Parathyroid adenoma (tissue), 2 donors: ENCODE measurements at regions not wholly inside any gene's neighbourhood (a gene's known extent, or its start where the extent isn't known, plus 50 kb on each side); places are given as distances from the start of the nearest gene placed in this dataset.

Source experiments
- H2AFZ ChIP-seq: fragments of 300-600 bp; sonication (generic); one replicate; pipeline ENCODE4 v1.7.0; 2017; ENCODE audit warnings: antibody characterized with exemption, mild to moderate bottlenecking
- H3K27ac ChIP-seq: fragments of 300-600 bp; sonication (generic); one replicate; pipeline ENCODE4 v1.7.0; 2017
- H3K27me3 ChIP-seq: fragments of 300-600 bp; sonication (generic); one replicate; pipeline ENCODE4 v1.7.0; 2017; ENCODE audit warnings: low read length; ENCODE audit not compliant: control insufficient read depth, insufficient read depth
- H3K36me3 ChIP-seq: fragments of 300-600 bp; sonication (generic); one replicate; pipeline ENCODE4 v1.7.0; 2017; ENCODE audit warnings: low read length; ENCODE audit not compliant: control insufficient read depth, insufficient read depth
- H3K4me1 ChIP-seq: fragments of 300-600 bp; sonication (generic); one replicate; pipeline ENCODE4 v1.7.0; 2017; ENCODE audit warnings: control low read depth
- H3K4me2 ChIP-seq: fragments of 300-600 bp; sonication (generic); one replicate; pipeline ENCODE4 v1.7.0; 2017; ENCODE audit warnings: low read length
- H3K4me3 ChIP-seq: fragments of 300-600 bp; sonication (generic); one replicate; pipeline ENCODE4 v1.7.0; 2017; ENCODE audit warnings: low read depth, low read length
- H3K79me2 ChIP-seq: fragments of 300-600 bp; sonication (generic); one replicate; pipeline ENCODE4 v1.7.0; 2017; ENCODE audit warnings: control low read depth
- H3K9ac ChIP-seq: fragments of 300-600 bp; sonication (generic); one replicate; pipeline ENCODE4 v1.7.0; 2017; ENCODE audit warnings: mild to moderate bottlenecking
- H3K9me3 ChIP-seq: fragments of 300-600 bp; sonication (generic); one replicate; pipeline ENCODE4 v1.7.0; 2017; ENCODE audit warnings: low read length; ENCODE audit not compliant: control insufficient read depth
- TF ChIP-seq, protein P1 (sequence below): fragments of 300-600 bp; sonication (generic); IDR thresholded peaks from one replicate; pipeline ENCODE4 v1.7.0; 2017; ENCODE audit warnings: antibody characterized with exemption, mild to moderate bottlenecking
- donor health status: primary hyperparathyroidism.

DNA sequence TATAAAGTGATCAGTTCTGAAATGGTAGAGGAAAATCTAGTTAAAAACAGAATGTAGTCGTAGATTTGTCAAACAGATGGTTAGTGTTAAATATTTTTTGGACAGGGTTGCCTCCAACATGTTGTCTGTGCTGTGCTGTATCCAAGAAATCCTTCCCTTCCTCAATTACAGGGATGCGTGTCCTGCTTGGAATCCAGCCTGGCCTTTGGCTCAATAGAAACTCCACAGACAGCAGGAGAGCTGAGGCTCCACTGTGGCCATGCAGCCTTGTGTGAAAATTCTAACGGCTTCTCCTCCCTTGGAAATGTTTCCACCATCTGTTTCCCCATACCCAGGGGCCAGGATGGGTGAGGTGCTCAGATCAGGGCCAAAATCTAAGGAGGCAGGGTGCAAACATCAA, 67.7 kb upstream of the USP29 start:
- Histone ChIP-seq H3K9me3 (no peaks in the 10 kb centered on the region), H3K36me3 (no peaks in the 10 kb centered on the region), H3K4me3 (no peak overlapping the region), H3K4me1 (no peaks in the 10 kb centered on the region), H3K79me2 (no peaks in the 10 kb centered on the region), H3K9ac (no peak overlapping the region), H3K27me3 (no peaks in the 10 kb centered on the region), H2AFZ (no peak overlapping the region), H3K27ac (no peak overlapping the region), H3K4me2 (no peak overlapping the region)
- TF ChIP-seq, protein P1, sequence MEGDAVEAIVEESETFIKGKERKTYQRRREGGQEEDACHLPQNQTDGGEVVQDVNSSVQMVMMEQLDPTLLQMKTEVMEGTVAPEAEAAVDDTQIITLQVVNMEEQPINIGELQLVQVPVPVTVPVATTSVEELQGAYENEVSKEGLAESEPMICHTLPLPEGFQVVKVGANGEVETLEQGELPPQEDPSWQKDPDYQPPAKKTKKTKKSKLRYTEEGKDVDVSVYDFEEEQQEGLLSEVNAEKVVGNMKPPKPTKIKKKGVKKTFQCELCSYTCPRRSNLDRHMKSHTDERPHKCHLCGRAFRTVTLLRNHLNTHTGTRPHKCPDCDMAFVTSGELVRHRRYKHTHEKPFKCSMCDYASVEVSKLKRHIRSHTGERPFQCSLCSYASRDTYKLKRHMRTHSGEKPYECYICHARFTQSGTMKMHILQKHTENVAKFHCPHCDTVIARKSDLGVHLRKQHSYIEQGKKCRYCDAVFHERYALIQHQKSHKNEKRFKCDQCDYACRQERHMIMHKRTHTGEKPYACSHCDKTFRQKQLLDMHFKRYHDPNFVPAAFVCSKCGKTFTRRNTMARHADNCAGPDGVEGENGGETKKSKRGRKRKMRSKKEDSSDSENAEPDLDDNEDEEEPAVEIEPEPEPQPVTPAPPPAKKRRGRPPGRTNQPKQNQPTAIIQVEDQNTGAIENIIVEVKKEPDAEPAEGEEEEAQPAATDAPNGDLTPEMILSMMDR = no peak

DNA sequence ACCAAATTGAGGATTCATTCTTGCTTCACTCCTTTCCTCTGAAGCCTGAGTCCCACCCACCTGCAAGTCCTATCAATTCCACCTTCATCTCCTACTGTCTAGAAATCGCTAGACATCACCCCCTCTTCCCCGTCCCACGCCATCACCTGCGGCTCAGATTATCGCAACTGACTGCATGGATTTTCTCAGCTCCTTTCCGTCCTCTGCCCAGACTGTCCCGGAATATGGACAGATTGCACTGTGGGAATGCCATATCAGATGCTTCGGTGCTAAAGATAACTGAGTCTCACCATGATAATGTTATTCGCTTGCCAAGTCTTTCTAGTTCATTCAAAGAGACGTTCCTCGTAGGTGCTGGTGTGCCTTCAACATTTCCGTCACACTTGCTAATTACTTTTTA, 66.4 kb upstream of the USP29 start:
- TF ChIP-seq, protein P1 = no peak
- H3K4me1 ChIP-seq = no peaks in the 10 kb centered on the region

DNA sequence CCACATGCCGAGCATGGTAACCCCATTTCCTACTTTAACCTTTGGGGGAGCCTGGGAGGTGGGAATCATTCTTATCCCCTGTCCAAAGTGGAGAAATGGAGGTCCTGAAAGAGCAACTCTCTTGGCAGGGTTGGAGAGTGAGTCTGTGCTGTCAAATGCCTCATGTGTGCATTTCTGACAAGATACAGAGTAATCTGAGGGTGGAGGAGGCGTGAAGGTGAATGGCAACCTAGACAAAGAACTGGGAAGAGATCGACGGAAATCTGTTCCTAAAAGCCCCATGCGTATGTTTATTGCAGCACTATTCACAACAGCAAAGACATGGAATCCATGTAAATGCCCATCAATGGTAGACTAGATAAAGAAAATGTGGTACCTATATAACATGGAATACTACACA, 63.8 kb upstream of the USP29 start:
- TF ChIP-seq, protein P1 = no peak
- H3K9me3 ChIP-seq = no peaks in the 10 kb centered on the region
- no peaks in the 10 kb centered on the region for H3K79me2 ChIP-seq
- H3K4me3 ChIP-seq = no peak overlapping the region
- H3K9ac ChIP-seq = no peak overlapping the region
- H3K4me2 ChIP-seq = no peak overlapping the region
- H3K27me3 ChIP-seq = no peaks in the 10 kb centered on the region
- H3K4me1 ChIP-seq = no peaks in the 10 kb centered on the region
- H2AFZ ChIP-seq = no peak overlapping the region
- H3K27ac ChIP-seq = no peak overlapping the region
- H3K36me3 ChIP-seq = no peaks in the 10 kb centered on the region

More for the DNA sequence above, 66.4 kb upstream of the USP29 start:
- H3K4me2 ChIP-seq = no peak overlapping the region
- no peaks in the 10 kb centered on the region for H3K36me3 ChIP-seq
- H3K27ac ChIP-seq = no peak overlapping the region
- no peak overlapping the region for H2AFZ ChIP-seq
- no peaks in the 10 kb centered on the region for H3K9me3 ChIP-seq
- no peak overlapping the region for H3K4me3 ChIP-seq
- H3K27me3 ChIP-seq = no peaks in the 10 kb centered on the region
- no peak overlapping the region for H3K9ac ChIP-seq
- no peaks in the 10 kb centered on the region for H3K79me2 ChIP-seq

DNA sequence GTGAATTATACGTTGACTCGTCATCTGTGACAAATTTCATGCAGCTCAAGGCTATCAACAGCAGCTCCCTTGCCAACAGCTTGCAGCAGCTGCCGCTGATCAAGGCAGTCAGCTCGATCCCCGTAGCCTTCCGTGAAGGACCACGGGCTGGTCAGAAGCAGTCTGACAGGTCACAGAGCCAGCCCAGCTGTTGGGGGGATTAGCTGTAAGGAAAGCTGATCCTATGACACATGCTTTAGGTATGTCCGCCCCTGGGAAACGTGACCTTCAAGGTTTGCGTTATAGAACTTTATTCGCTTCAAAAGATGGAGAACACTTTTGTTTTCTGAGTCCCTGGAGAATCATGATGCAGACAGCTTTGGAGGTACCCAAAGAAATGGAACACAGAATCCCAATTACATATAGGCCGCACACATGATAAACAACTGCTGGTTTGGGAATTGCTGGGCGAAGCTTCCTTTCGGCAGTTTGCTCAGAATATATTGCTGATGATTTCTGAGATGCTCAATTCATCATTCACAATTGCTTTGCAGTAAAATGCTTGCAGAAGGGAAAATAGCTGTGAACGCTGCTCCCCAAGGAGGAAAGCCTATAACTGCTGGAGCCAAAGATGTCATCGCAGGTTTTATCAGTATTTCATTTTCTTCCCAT, 62.6 kb upstream of the USP29 start:
- Histone ChIP-seq H3K4me2 (no peak overlapping the region), H3K4me3 (no peak overlapping the region), H2AFZ (peak overlapping the region; percentile 46), H3K27me3 (no peaks in the 10 kb centered on the region), H3K4me1 (no peaks in the 10 kb centered on the region), H3K9me3 (no peaks in the 10 kb centered on the region), H3K36me3 (no peaks in the 10 kb centered on the region), H3K27ac (no peak overlapping the region), H3K79me2 (no peaks in the 10 kb centered on the region), H3K9ac (no peak overlapping the region)
- TF ChIP-seq, protein P1 = no peak

DNA sequence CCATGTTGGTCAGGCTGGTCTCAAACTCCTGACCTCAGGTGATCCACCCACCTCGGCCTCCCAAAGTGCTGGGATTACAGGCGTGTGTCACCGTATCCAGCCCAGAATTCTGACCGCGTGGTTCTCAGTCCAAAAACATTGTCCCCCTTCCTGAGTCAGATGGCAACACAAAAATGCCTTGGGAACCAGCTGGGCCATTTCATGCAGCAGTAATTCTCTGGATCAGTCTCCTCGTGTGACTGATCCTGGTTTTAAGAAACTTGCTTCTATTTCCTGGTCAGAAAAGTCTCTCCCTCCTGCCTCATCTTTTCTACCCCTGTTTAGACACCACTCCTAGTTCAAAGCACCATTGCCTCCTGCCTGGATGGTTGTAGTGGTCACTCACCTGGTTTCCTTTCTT, 60.9 kb upstream of the USP29 start:
- TF ChIP-seq, protein P1 = no peak
- Histone ChIP-seq H2AFZ (no peak overlapping the region), H3K79me2 (no peaks in the 10 kb centered on the region), H3K27me3 (no peaks in the 10 kb centered on the region), H3K9me3 (no peaks in the 10 kb centered on the region), H3K27ac (no peak overlapping the region), H3K4me3 (no peak overlapping the region), H3K36me3 (no peaks in the 10 kb centered on the region), H3K9ac (no peak overlapping the region), H3K4me2 (no peak overlapping the region), H3K4me1 (no peaks in the 10 kb centered on the region)
